Endodermal cell (in vitro differentiated cells): ENCODE measurements at regions not wholly inside any gene's neighbourhood (a gene's known extent, or its start where the extent isn't known, plus 50 kb on each side); places are given as distances from the start of the nearest gene placed in this dataset.

ENCODE experiments used
- DNase-seq: peaks from one replicate; pipeline ENCODE4 v3.0.0-alpha.2; 2017
- H3K27ac ChIP-seq: 2 replicates; pipeline ENCODE4 v1.5.1; 2013; ENCODE audit warnings: mild to moderate bottlenecking, low read depth, low read length, moderate library complexity
- H3K27me3 ChIP-seq: 2 replicates; pipeline ENCODE4 v1.6.1; 2013; ENCODE audit warnings: mild to moderate bottlenecking, low read length, moderate library complexity; ENCODE audit not compliant: insufficient read depth, control insufficient read depth, poor library complexity, severe bottlenecking
- H3K36me3 ChIP-seq: 2 replicates; pipeline ENCODE4 v1.7.0; 2013; ENCODE audit warnings: mild to moderate bottlenecking, low read length, moderate library complexity; ENCODE audit not compliant: control insufficient read depth, insufficient read depth
- H3K4me1 ChIP-seq: one replicate; pipeline ENCODE4 v1.7.0; 2013; ENCODE audit warnings: low read length; ENCODE audit not compliant: control insufficient read depth, insufficient read depth
- H3K4me3 ChIP-seq: 2 replicates; pipeline ENCODE4 v1.5.1; 2013; ENCODE audit warnings: mild to moderate bottlenecking, low read length, moderate library complexity
- H3K9ac ChIP-seq: 2 replicates; pipeline ENCODE4 v1.6.1; 2013; ENCODE audit warnings: mild to moderate bottlenecking, low read length, moderate library complexity; ENCODE audit not compliant: poor library complexity, severe bottlenecking; ENCODE audit errors: extremely low read depth
- H3K9me3 ChIP-seq: 2 replicates; pipeline ENCODE4 v1.6.1; 2013; ENCODE audit warnings: mild to moderate bottlenecking, low read length, moderate library complexity; ENCODE audit not compliant: control insufficient read depth
- H3K27ac Mint-ChIP-seq: 2 replicates; pipeline ENCODE4 v1.8.0; 2020; ENCODE audit warnings: mixed read lengths
- H3K27me3 Mint-ChIP-seq: 2 replicates; pipeline ENCODE4 v1.8.0; 2021; ENCODE audit warnings: mild to moderate bottlenecking, mixed read lengths; ENCODE audit not compliant: insufficient read depth
- H3K36me3 Mint-ChIP-seq: 2 replicates; pipeline ENCODE4 v1.8.0; 2020; ENCODE audit warnings: low read depth, mixed read lengths
- H3K4me1 Mint-ChIP-seq: 2 replicates; pipeline ENCODE4 v1.8.0; 2020; ENCODE audit warnings: mixed read lengths
- H3K4me3 Mint-ChIP-seq: 2 replicates; pipeline ENCODE4 v1.8.0; 2020; ENCODE audit warnings: mild to moderate bottlenecking, moderate library complexity, mixed read lengths
- H3K9me3 Mint-ChIP-seq: 2 replicates; pipeline ENCODE4 v1.8.0; 2020; ENCODE audit warnings: mild to moderate bottlenecking, mixed read lengths
- CTCF ChIP-seq: fragments of 200-600 bp; sonication (generic); conservative IDR thresholded peaks from 2 replicates; pipeline ENCODE4 v1.5.0; 2021; ENCODE audit warnings: antibody characterized with exemption, mild to moderate bottlenecking
- WGBS, 2 experiments: methylation state at CpG; one replicate each; pipeline versions ENCODE4 v1.1.5 to v1.1.7; 2013; ENCODE audit warnings: missing lambda C conversion rate in 2 of 2, mixed read lengths in 1 of 2; ENCODE audit not compliant: insufficient coverage in 1 of 2, insufficient read length in 1 of 2; 5-methylcytosine and 5-hydroxymethylcytosine counted together

DNA sequence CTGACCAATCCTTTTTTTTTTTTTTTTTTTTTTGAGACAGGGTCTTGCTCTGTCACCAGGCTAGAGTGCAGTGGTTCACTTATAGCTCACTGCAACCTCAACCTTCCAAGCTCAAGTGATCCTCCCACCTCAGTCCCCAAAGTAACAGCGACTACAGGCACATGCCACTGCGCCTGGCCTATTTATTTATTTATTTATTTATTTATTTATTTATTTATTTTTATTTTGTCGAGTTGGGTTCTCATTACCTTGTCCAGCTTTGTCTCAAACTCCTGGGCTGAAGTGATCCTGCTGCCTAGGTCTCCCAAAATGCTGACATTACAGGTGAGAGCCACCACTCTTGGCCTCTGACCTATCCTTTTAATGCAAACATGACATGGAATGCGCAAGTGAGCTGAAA, 124.4 kb downstream of the GXYLT1 start:
- no peaks in the 10 kb centered on the region for H3K36me3 Mint-ChIP-seq
- H3K27ac Mint-ChIP-seq: no peak overlapping the region
- no peaks in the 10 kb centered on the region for H3K9me3 Mint-ChIP-seq
- Histone ChIP-seq H3K9ac (no peak overlapping the region), H3K4me1 (no peaks in the 10 kb centered on the region), H3K36me3 (no peaks in the 10 kb centered on the region), H3K4me3 (no peak overlapping the region), H3K27ac (no peak overlapping the region), H3K27me3 (peaks cover 5% of the 10 kb centered on the region), H3K9me3 (no peaks in the 10 kb centered on the region)
- H3K4me1 Mint-ChIP-seq: peaks cover 15% of the 10 kb centered on the region
- peaks cover 65% of the 10 kb centered on the region for H3K27me3 Mint-ChIP-seq
- no peak overlapping the region for H3K4me3 Mint-ChIP-seq
- WGBS, 2 experiments: 90 to 93% methylated on average over 1 to 2 of the region's 4 CpGs
- TF ChIP-seq CTCF: no peak
- no peak for DNase-seq

DNA sequence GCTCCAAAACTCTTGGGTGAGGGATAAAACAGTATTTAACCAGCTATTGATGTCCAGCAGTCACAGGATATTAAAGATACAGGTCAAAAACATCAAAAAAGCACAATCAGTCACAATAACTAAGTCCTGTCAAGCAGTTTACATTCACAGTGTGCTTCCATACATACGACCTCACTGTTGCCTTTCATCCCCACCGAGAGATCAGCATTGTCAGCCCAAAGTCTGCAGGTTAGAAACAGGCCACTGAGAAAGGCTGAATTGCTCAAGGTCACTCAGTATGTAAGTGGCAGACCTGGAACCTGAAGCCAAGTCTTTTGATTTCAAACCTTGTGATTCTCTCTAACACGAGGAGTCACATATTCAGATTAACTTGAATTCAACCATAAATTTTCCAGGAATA, 124.9 kb downstream of the GXYLT1 start:
- Histone ChIP-seq H3K27me3 (peaks cover 5% of the 10 kb centered on the region), H3K4me3 (no peak overlapping the region), H3K9ac (no peak overlapping the region), H3K27ac (no peak overlapping the region), H3K36me3 (no peaks in the 10 kb centered on the region), H3K4me1 (no peaks in the 10 kb centered on the region), H3K9me3 (no peaks in the 10 kb centered on the region)
- Mint-ChIP-seq H3K36me3 (no peaks in the 10 kb centered on the region), H3K4me3 (no peak overlapping the region), H3K9me3 (no peaks in the 10 kb centered on the region), H3K27me3 (peaks cover 62% of the 10 kb centered on the region), H3K4me1 (peaks cover 15% of the 10 kb centered on the region), H3K27ac (peak overlapping the region; percentile 29)
- TF ChIP-seq CTCF: no peak
- 35% methylated on average over 3 of the region's 3 CpGs; no CpG with 5 or more reads in 1 of the 2 experiments for WGBS, 2 experiments
- peak; percentile 75 for DNase-seq

GRCh38 chr12:42017051-42017450, 127.6 kb downstream of the GXYLT1 start:
- 92 to 94% methylated on average over 6 of the region's 6 CpGs for WGBS, 2 experiments
- peaks cover 14% of the 10 kb centered on the region for H3K4me1 Mint-ChIP-seq
- Histone ChIP-seq H3K36me3 (no peaks in the 10 kb centered on the region), H3K27ac (no peak overlapping the region), H3K9me3 (no peaks in the 10 kb centered on the region), H3K4me1 (peaks cover 4% of the 10 kb centered on the region), H3K4me3 (no peak overlapping the region), H3K9ac (no peak overlapping the region), H3K27me3 (no peaks in the 10 kb centered on the region)
- peaks cover 43% of the 10 kb centered on the region for H3K27me3 Mint-ChIP-seq
- no peak overlapping the region for H3K27ac Mint-ChIP-seq
- no peak for TF ChIP-seq CTCF
- no peak overlapping the region for H3K4me3 Mint-ChIP-seq
- H3K9me3 Mint-ChIP-seq: no peaks in the 10 kb centered on the region
- no peak for DNase-seq
- H3K36me3 Mint-ChIP-seq: no peaks in the 10 kb centered on the region
